ENCODE measurements at regions not wholly inside any gene's neighbourhood (a gene's known extent, or its start where the extent isn't known, plus 50 kb on each side); places are given as distances from the start of the nearest gene placed in this dataset.
"Not testable (repeated sequence)": the region's sequence is repeated elsewhere in the genome, so short reads cannot be mapped to it uniquely, and the experiment has no call there.

DNA sequence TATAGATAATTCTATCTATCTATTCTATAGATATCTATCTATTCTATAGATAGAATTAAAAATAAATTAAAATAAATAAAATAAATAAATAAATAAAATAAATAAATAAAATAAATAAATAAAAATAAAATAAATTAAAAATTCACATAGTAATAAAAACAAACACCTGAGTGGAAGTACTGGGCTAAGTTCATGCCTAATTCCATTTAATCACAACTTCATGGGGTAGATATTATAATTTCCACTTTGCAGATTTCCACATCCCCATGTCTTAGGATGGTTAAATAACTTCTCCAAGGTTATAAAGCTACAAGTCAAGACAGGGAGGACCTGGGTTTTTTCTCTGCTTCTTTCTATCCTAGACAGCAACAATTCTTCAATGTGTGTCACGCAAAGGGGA lies 261.4 kb upstream of the MEX3C start:
- no peak for DNase-seq (ENCODE audit: low spot score)

DNA sequence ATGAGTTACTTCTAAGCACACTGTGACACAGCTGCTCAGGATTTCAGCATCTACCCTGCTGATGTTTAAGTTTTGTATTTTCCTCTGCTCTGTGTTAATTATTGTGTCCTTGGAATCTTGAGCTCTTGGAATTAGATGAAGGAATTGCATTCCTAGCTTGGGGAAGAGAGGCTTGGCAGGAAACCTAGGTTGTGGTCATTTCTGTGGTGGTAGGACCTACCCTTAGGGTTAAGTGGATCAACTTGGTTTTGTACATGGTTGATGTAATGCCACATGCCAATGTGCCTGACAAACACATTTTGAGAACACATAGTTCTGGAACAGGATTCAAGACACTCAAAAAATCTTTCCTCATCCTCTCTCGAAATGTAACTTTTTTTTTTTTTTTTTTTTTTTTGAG lies 264.5 kb upstream of the MEX3C start:
- peak; percentile 26 for DNase-seq (ENCODE audit: low spot score)

DNA sequence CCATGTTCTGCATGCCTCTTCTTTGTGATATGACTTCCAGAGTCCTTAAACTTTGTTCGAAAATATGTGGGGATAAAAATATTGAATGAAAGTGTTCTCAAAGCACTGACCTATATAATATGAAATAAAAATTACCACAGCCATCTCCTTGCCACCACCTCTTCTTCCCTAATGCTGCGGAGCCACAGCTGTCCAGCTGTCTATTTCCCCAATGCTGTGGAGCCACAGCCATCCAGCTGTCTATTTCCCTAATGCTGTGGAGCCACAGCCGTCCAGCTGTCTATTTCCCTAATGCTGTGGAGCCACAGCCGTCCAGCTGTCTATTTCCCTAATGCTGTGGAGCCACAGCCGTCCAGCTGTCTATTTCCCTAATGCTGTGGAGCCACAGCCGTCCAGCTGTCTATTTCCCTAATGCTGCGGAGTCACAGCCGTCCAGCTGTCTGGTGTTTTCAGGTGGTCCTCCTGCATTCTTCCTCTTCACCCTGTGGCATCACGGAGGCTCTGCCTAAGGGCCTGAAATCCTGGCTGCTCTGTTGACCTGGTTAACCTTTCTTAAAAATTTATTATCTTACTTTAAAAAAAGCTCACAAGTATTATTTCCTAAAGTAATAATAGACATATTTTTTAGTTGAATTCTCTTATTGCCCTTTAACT lies 266.1 kb upstream of the MEX3C start:
- no peak for DNase-seq (ENCODE audit: low spot score)

DNA sequence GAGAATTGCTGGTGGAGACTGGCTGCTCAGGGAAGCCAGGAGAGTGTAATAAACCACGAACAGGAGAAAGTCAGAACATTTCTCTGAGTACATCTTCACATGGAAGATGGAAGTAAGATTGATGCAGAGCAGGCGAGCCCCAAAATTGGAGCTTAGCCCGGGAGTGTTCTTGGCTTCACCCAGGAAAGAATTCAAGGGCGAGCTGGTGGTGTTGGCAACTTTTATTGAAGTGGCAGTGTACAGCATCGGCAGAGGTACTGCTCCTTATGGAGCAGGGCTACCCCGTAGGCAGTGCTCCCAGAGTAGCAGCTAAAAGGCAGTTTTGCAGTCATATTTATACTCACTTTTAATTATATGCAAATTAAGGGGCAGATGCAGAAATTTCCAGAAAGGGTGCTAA lies 281.4 kb upstream of the MEX3C start:
- DNase-seq (ENCODE audit: low spot score): no peak

DNA sequence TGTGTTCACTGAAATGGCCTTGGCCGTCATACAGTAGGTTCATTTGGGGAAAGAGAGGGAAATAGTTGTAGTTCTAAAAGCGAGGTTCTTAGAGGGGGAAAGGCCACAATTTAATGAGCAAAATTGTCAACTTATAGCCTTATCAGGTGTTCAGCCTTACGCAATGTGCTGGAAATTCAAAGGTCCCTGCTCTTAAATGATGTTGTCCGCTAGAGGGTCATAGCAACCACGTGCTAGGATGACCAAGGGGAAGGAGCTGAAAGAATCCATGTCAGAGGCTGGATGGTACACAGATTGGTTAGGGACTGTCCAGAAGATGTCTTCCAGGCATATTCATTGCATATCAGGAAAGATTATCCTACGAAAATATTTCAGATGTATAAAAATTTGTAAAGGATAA lies 282.3 kb upstream of the MEX3C start:
- no peak for DNase-seq (ENCODE audit: low spot score)

DNA sequence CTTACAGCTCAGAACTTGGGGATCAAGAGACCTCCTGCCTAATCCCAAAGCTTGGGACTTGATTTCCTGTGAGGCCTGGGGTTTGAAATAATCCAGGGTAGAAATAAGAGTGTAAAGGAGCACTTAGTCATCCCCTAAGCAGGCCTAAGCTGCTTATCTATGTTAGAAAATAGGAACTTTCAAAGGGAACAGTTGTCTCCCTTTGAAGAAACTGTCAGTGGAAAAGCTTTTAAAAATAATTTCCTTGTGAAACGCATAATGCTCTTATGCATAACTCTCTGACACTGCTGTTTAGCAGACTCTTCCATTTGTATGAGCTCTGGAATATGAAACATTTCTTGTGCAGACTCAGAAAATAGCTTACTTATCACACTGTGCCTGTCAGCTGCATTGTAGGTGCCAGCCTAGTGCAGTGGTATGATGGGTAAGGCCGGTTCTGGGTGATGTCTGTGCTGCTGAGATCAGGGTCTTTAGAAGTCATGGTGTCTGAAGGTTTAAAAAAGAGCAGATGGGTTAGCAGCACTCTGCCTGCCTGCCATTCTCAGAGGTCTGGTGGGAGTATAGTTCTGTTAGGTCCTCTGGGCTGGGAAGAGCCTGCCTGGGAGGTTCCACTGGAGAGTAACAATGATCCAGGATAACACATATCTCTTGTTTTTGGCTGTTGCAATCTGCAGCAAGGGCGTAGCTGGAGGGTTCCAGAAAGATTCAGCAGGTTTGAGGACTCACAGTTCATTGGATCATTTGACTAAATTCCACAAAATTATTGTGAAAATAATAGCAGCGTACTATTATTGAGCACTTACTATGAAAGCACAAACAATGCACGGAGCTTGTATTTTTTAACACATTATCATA lies 283.2 kb upstream of the MEX3C start:
- DNase-seq (ENCODE audit: low spot score): no peak

DNA sequence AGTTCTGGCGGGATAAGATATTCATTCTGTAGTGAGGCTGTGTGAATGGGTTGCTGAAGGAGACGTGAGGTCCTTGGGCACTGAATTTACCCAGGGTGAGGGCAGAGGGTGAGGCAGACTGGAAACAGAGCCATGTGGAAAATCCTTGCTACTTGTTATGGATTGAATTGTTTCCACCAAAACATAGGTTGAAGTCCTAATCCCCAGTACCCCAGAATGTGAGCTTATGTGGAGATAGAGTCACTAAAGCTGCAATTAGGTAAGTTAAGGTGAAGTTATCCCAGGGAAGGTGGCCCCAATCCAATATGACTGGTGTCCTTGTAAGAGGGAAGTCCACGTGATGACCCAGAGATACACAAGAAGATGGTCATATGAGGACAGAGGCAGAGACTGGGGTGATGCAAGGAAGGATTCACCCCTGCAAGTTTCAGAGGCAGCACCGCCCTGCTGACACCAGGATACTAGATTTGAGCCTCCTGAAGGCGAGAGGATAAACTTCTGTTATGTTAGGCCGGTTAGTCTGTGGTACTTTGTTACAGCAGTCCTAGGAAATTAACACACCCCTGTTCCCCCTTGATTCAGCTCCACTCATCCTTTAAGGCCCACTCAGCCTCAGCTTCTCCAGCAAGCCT lies 289.4 kb upstream of the MEX3C start:
- DNase-seq (ENCODE audit: low spot score): no peak

DNA sequence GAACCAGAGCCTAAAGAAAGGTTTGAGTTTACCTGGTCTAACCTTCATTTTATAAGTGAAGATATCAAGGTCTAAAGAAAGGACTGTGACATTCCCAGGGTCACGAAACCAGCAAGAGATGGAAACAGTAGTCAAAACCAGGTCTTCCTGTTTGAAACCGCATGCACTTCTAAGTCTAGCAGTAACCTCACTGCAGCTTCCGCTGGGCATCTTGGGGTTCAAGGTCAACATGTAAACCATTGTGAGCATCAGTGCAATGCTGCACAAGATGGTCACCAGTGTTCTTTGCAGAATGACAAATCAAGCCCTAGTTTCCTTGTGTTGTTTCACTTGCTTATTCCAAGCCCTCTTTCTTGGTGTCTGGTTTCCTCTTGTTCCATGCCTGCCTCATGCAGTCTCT lies 292.9 kb upstream of the MEX3C start:
- DNase-seq (ENCODE audit: low spot score): no peak

DNA sequence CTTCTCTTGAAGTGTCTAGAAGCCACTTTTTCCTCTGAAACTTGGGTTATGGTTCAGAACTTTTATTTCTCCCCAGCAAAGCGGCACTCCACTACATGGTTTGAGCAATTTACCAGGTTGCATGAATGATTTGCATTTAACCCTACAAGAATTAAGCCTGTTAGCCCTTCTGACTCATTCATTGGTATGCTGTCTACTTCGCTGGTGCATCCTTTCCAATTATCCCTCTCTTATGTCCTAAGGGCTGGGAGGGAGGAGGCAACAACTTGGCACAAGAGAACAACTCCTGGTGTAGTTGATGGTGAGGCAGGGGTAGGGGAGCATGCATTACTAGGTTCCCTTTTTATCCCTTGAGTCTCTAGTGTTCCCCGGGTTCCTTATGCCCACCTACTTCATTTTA lies 293.4 kb upstream of the MEX3C start:
- no peak for DNase-seq (ENCODE audit: low spot score)

DNA sequence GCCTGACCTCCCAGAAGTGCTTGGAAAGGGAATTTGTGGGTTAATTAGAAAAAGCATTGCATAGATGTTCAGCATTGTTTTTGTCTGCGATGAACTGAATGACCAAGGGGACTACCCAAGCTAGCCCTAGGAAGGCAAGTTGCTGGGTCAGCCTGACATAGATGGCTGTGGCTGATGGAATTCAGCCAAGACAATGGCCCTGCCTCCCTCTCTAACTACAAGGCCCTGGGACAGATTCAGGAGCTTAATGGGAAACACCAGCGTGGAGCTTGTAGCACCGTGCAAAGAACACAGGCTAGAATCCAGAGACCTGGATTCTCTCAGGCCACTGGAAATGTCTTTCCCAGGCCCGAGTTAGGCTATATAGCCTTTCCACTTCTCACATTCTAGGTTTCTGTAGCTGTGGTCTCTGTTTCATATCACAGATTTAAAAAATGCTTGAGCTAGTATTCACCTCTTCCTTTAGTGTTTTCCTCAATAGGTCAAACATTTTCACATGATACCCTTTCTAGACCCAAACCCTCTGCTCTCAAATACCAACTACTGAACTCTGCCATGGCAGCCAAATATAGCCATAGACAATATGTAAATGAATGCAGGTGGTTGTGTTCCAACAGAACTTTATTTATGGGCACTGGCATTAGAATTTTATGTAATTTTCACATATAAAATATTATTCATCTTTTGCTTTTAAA lies 294.3 kb upstream of the MEX3C start:
- DNase-seq (ENCODE audit: low spot score): no peak

DNA sequence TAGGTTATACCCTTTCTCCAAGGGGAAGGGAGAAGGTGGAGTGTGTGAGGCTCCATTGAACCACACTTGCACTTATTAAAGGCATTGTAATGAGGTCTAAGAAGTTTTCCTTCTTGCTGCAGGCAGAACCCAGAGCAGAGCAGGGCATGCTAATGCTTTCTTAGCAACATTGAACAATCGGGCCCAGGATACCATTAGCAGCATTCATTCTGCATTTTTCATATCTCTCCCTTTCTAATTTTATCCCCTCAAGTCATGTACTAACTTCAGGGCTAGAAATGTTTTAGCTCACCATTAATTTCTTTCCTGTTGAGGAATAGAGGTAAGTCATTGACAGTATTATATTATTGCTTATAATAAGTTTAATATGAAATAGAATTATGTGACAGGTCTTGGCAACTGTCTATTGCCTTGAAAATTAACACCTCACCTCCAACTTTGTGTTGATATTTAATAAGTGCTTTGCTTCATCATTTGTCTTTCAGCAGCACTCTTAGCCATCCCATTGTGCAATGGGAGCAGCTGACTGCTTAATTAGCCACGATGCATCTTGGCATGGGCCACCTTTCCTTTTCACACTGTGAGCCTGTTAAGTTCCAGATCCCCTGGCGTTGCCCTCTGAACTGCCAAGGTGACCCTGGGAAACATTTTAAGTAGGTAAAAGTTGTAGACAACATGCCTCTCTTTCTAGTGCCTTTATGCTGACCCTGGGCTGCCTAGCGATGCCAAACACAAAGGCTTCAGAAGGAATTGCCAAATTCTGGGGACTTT lies 300.8 kb upstream of the MEX3C start:
- no peak for DNase-seq (ENCODE audit: low spot score)

DNA sequence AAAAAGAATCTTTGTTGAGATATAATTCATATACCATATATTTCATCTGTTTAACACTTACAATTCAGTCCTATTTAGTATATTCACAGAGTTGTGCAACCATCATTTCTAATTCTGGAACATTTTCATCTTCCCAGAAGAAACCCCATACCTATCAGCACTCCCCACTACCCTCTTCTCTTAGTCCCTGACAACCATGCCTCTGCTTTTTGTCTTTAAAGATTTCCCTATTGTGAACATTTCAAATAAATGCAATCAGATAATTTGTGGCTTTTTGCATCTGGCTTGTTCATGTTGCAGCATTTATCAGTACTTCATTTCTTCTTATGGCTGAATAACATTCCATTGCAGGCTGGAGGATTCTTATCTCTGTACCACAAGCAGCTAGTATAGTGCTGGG lies 305.9 kb upstream of the MEX3C start:
- DNase-seq (ENCODE audit: low spot score): no peak

DNA sequence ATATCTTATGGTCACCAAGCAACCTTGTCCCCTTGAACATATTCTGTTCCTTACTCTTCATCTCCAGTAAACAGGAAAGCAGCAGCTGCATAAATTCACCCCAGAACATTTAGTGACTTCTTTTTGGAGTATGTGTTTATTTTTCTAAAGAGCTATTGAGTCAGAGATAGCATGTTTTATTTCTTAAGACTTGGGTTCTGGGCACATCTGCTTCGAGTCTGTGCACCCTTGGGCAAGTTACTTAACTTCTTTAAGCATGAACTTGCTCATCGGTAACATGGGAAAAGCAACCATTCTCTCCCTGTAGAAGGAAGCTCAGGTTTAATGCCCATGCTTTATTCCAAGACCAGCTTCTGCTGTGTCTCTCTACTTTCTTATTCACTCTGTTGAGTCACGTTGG lies 309.3 kb upstream of the MEX3C start:
- DNase-seq (ENCODE audit: low spot score): no peak

DNA sequence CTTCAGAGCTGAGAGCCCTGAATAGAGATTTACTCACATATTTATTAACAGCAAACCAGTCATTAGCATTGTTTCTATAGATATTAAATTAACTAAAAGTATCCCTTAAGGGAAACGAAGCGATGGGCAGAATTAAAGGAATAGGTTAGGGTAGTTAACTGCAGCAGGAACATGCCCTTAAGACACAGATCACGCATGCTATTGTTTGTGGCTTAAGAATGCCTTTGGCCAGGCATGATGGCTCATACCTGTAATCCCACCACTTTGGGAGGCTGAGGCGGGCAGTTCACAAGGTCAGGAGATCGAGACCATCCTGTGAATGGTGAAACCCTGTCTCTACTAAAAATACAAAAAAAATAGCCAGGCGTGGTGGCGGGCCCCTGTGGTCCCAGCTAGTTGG lies 310.9 kb upstream of the MEX3C start:
- not testable (repeated sequence) for DNase-seq (ENCODE audit: low spot score)

DNA sequence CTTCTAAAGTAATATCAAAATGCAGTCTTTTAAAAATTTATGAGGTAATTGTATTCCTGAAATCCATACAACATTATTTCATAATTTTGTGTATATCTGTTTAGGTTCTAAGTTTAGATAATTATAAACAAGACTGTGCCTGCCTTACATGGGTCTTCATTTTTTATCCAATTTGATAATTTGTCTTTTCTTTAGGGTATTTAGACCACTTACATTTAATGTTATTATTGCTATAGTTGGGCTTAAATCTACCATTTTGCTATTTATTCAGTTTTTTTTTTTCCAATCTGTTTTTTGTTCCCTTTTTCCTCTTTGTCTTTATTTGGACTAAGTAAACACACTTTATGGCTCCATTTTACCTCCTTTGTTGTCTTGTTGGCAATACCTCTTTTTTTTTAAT lies 312.5 kb upstream of the MEX3C start:
- DNase-seq (ENCODE audit: low spot score): no peak

DNA sequence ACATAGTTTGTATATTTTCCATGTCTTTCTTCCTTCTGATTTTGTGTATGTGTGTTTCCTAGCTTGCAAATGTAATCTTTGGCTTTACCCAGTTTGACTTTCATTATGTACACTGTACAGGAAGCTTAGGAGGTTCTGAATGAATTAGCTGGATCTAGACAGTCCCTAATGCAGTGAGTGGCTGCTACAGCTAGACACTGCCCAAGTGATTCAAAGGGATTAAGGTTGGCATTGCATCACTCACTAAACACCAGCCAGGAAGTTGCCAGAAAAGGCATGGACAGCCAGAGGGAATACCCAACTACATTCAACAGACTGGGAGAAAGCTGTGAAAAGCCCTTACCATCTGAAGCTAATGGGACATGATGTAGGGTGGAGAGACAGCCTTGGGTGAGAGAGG lies 316.0 kb upstream of the MEX3C start:
- peak; percentile 42 for DNase-seq (ENCODE audit: low spot score)

DNA sequence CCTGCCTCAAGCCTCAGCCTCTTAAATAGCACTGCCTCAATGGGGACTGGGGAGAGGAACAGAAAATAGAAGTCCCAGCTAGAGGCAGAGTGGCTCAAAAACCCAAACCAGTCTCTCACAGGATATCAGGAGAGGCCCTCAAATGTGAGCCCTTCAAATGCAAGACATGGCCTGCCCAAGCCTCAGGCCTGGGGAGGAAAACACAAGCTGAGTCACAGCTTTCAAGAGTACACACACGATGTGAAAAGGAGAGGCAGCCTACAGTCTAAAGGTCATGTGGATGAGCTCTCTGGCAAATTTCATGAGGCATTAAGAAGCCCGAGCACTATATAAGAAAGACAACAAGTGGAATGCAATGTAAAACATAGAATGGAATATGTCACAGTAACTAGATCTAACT lies 316.6 kb upstream of the MEX3C start:
- no peak for DNase-seq (ENCODE audit: low spot score)

DNA sequence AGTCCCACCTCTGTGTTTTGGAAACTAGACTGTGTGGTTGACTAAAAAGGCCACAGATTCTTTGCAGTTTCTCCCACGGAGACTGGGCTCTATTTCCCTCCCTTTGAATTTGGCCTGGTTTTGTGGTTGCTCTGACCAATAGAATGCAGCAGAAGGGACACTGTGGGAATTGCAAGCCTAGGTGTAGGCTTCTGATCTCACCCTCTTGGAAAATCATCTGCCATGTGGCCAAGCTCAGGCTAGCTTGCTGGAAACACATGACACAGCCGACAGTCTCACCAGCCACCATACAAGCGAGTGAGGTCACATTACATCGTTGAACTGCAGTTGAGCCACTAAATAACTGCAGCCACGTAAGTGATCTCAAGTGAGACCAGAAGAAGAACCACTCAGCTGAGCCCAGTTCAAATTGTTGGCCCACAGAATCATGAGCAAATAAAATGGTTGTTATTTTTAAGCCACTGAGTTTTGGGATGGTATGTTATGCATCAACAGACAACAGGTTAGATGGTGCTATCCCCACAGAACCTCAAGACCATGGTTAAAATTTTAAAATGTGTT lies 319.1 kb upstream of the MEX3C start:
- no peak for DNase-seq (ENCODE audit: low spot score)

DNA sequence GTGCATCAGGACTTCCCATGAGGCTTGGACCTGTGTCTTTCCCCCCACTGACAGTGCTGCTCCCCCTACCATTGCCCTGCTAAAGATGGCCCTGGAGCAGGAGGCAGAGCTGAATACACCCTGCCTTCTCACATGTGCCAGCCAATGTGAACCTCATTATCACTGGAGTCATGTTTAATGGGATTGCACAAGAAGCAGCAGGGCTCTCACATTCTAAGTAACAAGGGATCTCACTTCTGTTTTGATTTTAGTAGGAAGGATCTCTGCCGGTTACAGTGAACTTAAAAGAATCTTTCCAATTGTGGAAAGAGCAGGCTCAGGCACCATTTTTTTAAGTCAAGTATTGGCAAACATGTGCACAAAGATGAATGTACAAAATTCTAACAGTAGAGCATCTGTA lies 322.1 kb upstream of the MEX3C start:
- no peak for DNase-seq (ENCODE audit: low spot score)

DNA sequence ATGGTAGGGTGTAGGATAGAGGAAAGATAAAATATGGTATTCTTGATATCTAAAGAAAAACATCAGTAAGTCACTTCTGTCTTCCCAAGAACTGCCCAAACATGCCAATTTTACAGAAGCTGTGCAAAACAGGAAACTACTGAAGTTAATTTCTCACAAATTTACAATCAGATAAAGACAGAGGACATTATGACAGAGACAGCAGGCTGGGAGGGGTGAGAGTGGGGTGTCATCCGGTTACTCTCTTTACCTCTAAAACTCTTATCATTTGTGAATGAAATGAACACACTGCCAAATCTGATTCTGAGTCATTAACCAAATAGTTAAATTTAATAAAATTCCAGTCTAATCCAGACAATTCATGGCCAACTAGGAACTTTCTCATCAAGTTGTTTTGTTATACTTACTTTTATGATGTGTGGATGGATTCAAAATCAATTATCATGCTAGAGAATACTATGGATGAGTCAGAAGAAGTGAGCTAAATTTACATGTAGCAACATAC lies 323.2 kb upstream of the MEX3C start:
- no peak for DNase-seq (ENCODE audit: low spot score)

DNA sequence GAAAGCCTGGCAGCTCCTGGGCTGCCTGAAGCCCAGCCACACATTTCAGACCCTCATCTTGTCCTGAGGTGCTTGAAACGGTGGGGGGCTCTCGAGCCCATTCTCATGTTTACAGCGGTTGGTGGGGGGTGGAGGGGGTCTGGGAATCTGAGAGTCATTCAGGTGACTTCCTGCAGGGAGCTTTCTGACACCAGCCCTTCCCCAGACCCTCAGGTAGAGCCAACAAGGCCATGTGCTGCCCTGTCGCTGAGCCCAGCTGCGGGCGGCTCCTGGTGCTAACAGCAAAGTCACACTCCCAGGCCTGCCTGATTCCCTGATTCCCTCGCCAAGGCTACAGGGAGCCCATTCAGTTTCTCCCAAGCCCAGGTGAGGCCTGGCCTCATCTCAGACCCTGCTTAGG lies 324.9 kb upstream of the MEX3C start:
- no peak for DNase-seq (ENCODE audit: low spot score)
